Omental fat pad (tissue), 3 donors: ENCODE measurements at regions not wholly inside any gene's neighbourhood (a gene's known extent, or its start where the extent isn't known, plus 50 kb on each side); places are given as distances from the start of the nearest gene placed in this dataset.
"Not testable (repeated sequence)": the region's sequence is repeated elsewhere in the genome, so short reads cannot be mapped to it uniquely, and the experiment has no call there.

ENCODE experiments used
- ATAC-seq: fragments of 150-250 bp; one replicate; pipeline ENCODE4 v1.9.1; 2016; ENCODE audit warnings: mild to moderate bottlenecking, moderate library complexity; ENCODE audit not compliant: low FRiP score
- DNase-seq: peaks from one replicate; pipeline ENCODE4 v3.0.0-alpha.2; 2019; ENCODE audit warnings: low spot score
- TF ChIP-seq, protein P1 (sequence below), 3 donors: fragments of 450-650 bp; IDR thresholded peaks; one replicate each; pipeline ENCODE4 v1.5.1; 2016 to 2017; ENCODE audit warnings: antibody characterized with exemption in 3 of 3, mild to moderate bottlenecking in 3 of 3, moderate library complexity in 2 of 3

GRCh38 chr4:188992706-188993105, 853.5 kb downstream of the TRIML1 start:
- ATAC-seq (no peak), DNase-seq (no peak)
- TF ChIP-seq, protein P1, sequence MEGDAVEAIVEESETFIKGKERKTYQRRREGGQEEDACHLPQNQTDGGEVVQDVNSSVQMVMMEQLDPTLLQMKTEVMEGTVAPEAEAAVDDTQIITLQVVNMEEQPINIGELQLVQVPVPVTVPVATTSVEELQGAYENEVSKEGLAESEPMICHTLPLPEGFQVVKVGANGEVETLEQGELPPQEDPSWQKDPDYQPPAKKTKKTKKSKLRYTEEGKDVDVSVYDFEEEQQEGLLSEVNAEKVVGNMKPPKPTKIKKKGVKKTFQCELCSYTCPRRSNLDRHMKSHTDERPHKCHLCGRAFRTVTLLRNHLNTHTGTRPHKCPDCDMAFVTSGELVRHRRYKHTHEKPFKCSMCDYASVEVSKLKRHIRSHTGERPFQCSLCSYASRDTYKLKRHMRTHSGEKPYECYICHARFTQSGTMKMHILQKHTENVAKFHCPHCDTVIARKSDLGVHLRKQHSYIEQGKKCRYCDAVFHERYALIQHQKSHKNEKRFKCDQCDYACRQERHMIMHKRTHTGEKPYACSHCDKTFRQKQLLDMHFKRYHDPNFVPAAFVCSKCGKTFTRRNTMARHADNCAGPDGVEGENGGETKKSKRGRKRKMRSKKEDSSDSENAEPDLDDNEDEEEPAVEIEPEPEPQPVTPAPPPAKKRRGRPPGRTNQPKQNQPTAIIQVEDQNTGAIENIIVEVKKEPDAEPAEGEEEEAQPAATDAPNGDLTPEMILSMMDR (IDR thresholded peaks at IDR 0.05) = no peak

GRCh38 chr4:188993871-188994270, 854.6 kb downstream of the TRIML1 start:
- TF ChIP-seq, protein P1 (IDR thresholded peaks at IDR 0.05) = no peak
- ATAC-seq (no peak), DNase-seq (no peak)

GRCh38 chr4:189001283-189001970, 862.2 kb downstream of the TRIML1 start:
- DNase-seq (no peak), ATAC-seq (no peak)
- TF ChIP-seq, protein P1 (IDR thresholded peaks at IDR 0.05) = no peak

GRCh38 chr4:189001971-189002450, 862.8 kb downstream of the TRIML1 start:
- TF ChIP-seq, protein P1 (IDR thresholded peaks at IDR 0.05) = no peak
- ATAC-seq (no peak), DNase-seq (no peak)

DNA sequence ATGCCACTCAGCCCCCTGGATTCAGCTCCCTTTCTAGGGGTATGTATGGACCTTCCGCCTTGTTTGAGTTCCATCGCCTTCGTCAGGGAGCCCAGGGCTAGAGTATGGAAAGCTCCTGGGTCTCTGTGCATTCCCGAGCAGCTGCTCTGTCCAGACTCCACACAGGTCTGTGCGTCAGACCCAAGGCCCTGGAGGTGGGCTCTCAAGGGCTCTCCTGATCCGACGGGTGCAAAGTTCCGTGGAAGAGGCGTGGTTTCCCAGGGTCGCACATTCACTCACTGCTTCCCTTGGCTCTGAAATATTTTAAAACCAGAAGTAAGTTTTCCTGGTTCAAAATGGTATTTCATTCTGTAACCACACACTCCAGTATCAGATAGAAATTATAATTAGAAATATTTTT, 863.2 kb downstream of the TRIML1 start:
- DNase-seq = no peak
- no peak for ATAC-seq
- TF ChIP-seq, protein P1 (IDR thresholded peaks at IDR 0.05) = no peak

DNA sequence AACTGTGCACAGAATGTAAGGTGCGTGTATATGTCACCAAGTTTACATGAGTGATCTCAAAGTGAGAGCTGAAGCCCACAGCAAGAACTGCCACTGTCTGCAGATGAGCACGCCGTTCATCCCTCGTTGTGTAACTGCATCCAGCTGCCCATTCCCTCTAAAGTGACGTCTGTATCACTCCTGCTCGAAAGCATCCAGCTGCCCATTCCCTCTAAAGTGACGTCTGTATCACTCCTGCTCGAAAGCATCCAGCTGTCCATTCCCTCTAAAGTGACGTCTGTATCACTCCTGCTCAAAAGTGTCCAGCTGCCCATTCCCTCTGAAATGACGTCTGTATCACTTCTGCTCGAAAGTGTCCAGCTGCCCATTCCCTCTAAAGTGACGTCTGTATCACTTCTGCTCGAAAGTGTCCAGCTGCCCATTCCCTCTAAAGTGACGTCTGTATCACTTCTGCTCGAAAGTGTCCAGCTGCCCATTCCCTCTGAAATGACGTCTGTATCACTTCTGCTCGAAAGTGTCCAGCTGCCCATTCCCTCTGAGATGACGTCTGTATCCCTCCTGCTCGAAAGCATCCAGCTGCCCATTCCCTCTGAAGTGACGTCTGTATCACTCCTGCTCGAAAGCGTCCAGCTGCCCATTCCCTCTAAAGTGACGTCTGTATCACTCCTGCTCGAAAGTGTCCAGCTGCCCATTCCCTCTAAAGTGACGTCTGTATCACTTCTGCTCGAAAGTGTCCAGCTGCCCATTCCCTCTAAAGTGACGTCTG, 871.4 kb downstream of the TRIML1 start:
- DNase-seq, ATAC-seq: not testable (repeated sequence)

DNA sequence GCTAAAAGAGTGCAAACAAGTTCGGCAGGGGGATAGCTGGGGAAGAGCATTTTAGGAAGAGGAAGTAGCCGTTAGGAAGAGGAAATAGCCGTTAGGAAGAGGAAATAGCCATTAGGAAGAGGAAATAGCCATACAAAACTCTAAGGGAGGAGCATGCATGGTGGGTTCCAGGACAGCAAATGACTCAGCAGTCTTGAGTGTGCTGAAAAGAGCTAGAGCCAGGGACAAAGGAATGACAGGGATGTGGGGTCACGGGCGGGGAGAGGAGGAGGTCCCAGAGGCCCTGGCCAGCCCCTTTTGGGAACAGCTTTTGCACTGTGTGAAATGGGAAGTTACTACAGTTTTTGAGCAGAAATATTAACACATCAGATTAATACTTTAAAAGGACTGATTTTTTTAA, 882.6 kb downstream of the TRIML1 start:
- DNase-seq = no peak
- TF ChIP-seq, protein P1 (IDR thresholded peaks at IDR 0.05) = no peak
- ATAC-seq = no peak
